ENCODE measurements at regions not wholly inside any gene's neighbourhood (a gene's known extent, or its start where the extent isn't known, plus 50 kb on each side); places are given as distances from the start of the nearest gene placed in this dataset.
A peak's percentile ranks its signal among the peaks of the same experiment; 100 is the strongest.

- H3K4me3 Mint-ChIP-seq = no peak overlapping the region
- no peaks in the 10 kb centered on the region for H3K36me3 Mint-ChIP-seq
- peaks cover 44 to 60% of the 10 kb centered on the region in 2 donors for H3K27me3 Mint-ChIP-seq
- ATAC-seq = no peak
- no peak for DNase-seq (ENCODE audit: low spot score)
- H3K27ac Mint-ChIP-seq = no peak overlapping the region
- peaks cover 0 to 2% of the 10 kb centered on the region in 2 donors for H3K4me1 Mint-ChIP-seq (ENCODE audit: low read depth in 2 of 2)
- no peaks in the 10 kb centered on the region for H3K9me3 Mint-ChIP-seq
Observed at GRCh38 chr17:34456121-34456520, 93.1 kb upstream of the CCL1 start.

- no peaks in the 10 kb centered on the region for H3K36me3 Mint-ChIP-seq
- ATAC-seq (no peak), DNase-seq (ENCODE audit: low spot score) (no peak)
- peaks cover 0 to 2% of the 10 kb centered on the region in 2 donors for H3K4me1 Mint-ChIP-seq (ENCODE audit: low read depth in 2 of 2)
- H3K27me3 Mint-ChIP-seq = peaks cover 51 to 68% of the 10 kb centered on the region in 2 donors
- H3K27ac Mint-ChIP-seq = no peak overlapping the region
- no peak overlapping the region for H3K4me3 Mint-ChIP-seq
- no peaks in the 10 kb centered on the region for H3K9me3 Mint-ChIP-seq
Observed at GRCh38 chr17:34452769-34453168, 89.7 kb upstream of the CCL1 start.

GRCh38 chr17:34451313-34451712 is 88.3 kb upstream of the CCL1 start:
- no peaks in the 10 kb centered on the region for H3K9me3 Mint-ChIP-seq
- H3K27ac Mint-ChIP-seq = no peak overlapping the region
- ATAC-seq = no peak
- no peak for DNase-seq (ENCODE audit: low spot score)
- H3K27me3 Mint-ChIP-seq = peaks cover 52 to 64% of the 10 kb centered on the region in 2 donors
- no peaks in the 10 kb centered on the region for H3K36me3 Mint-ChIP-seq
- H3K4me3 Mint-ChIP-seq = no peak overlapping the region
- peaks cover 0 to 2% of the 10 kb centered on the region in 2 donors for H3K4me1 Mint-ChIP-seq (ENCODE audit: low read depth in 2 of 2)

GRCh38 chr17:34447406-34447805 is 84.4 kb upstream of the CCL1 start:
- peaks cover 33 to 46% of the 10 kb centered on the region in 2 donors for H3K27me3 Mint-ChIP-seq
- no peaks in the 10 kb centered on the region for H3K4me1 Mint-ChIP-seq (ENCODE audit: low read depth in 2 of 2)
- no peak for DNase-seq (ENCODE audit: low spot score)
- no peaks in the 10 kb centered on the region for H3K9me3 Mint-ChIP-seq
- H3K4me3 Mint-ChIP-seq = no peak overlapping the region
- no peak overlapping the region for H3K27ac Mint-ChIP-seq
- no peak for ATAC-seq
- no peaks in the 10 kb centered on the region for H3K36me3 Mint-ChIP-seq

- DNase-seq (ENCODE audit: low spot score) (no peak), ATAC-seq (no peak)
- no peak overlapping the region for H3K27ac Mint-ChIP-seq
- H3K4me1 Mint-ChIP-seq (ENCODE audit: low read depth in 2 of 2) = no peaks in the 10 kb centered on the region
- no peaks in the 10 kb centered on the region for H3K9me3 Mint-ChIP-seq
- H3K4me3 Mint-ChIP-seq = no peak overlapping the region
- no peaks in the 10 kb centered on the region for H3K36me3 Mint-ChIP-seq
- H3K27me3 Mint-ChIP-seq = peaks cover 30 to 45% of the 10 kb centered on the region in 2 donors
Observed at GRCh38 chr17:34445101-34445500, 82.1 kb upstream of the CCL1 start.

GRCh38 chr17:34443619-34444469 is 80.8 kb upstream of the CCL1 start:
- Mint-ChIP-seq H3K27ac (no peak overlapping the region), H3K4me3 (no peak overlapping the region), H3K36me3 (no peaks in the 10 kb centered on the region), H3K9me3 (no peaks in the 10 kb centered on the region), H3K4me1 (ENCODE audit: low read depth in 2 of 2) (no peaks in the 10 kb centered on the region), H3K27me3 (peaks cover 26 to 37% of the 10 kb centered on the region in 2 donors)
- DNase-seq (ENCODE audit: low spot score) = no peak
- ATAC-seq = peak in 1 of 2 donors; percentile 5

GRCh38 chr17:34442387-34443111 is 79.5 kb upstream of the CCL1 start:
- no peaks in the 10 kb centered on the region for H3K9me3 Mint-ChIP-seq
- H3K36me3 Mint-ChIP-seq = no peaks in the 10 kb centered on the region
- H3K27me3 Mint-ChIP-seq = peaks cover 19 to 27% of the 10 kb centered on the region in 2 donors
- DNase-seq (ENCODE audit: low spot score) (no peak), ATAC-seq (no peak)
- H3K4me3 Mint-ChIP-seq = no peak overlapping the region
- H3K4me1 Mint-ChIP-seq (ENCODE audit: low read depth in 2 of 2) = no peaks in the 10 kb centered on the region
- H3K27ac Mint-ChIP-seq = no peak overlapping the region

GRCh38 chr17:34437188-34437587 is 74.2 kb upstream of the CCL1 start:
- no peaks in the 10 kb centered on the region for H3K9me3 Mint-ChIP-seq
- H3K4me1 Mint-ChIP-seq (ENCODE audit: low read depth in 2 of 2) = no peaks in the 10 kb centered on the region
- no peak overlapping the region for H3K4me3 Mint-ChIP-seq

GRCh38 chr17:34436607-34437006 is 73.6 kb upstream of the CCL1 start:
- no peaks in the 10 kb centered on the region for H3K36me3 Mint-ChIP-seq
- H3K4me3 Mint-ChIP-seq = no peak overlapping the region
- H3K27me3 Mint-ChIP-seq = peaks cover 16 to 36% of the 10 kb centered on the region in 2 donors
- H3K4me1 Mint-ChIP-seq (ENCODE audit: low read depth in 2 of 2) = no peaks in the 10 kb centered on the region
- H3K27ac Mint-ChIP-seq = no peak overlapping the region
- DNase-seq (ENCODE audit: low spot score) = no peak
- ATAC-seq = no peak
- no peaks in the 10 kb centered on the region for H3K9me3 Mint-ChIP-seq

More at GRCh38 chr17:34437188-34437587, 74.2 kb upstream of the CCL1 start:
- DNase-seq (ENCODE audit: low spot score) = no peak
- Mint-ChIP-seq H3K27me3 (peaks cover 13 to 32% of the 10 kb centered on the region in 2 donors), H3K27ac (no peak overlapping the region), H3K36me3 (no peaks in the 10 kb centered on the region)
- no peak for ATAC-seq

GRCh38 chr17:34435182-34435928 is 72.3 kb upstream of the CCL1 start:
- Mint-ChIP-seq H3K9me3 (no peaks in the 10 kb centered on the region), H3K27me3 (peaks cover 15 to 24% of the 10 kb centered on the region in 2 donors), H3K4me3 (no peak overlapping the region), H3K4me1 (ENCODE audit: low read depth in 2 of 2) (no peaks in the 10 kb centered on the region), H3K27ac (no peak overlapping the region), H3K36me3 (no peaks in the 10 kb centered on the region)
- no peak for ATAC-seq
- DNase-seq (ENCODE audit: low spot score) = no peak

GRCh38 chr17:34434052-34434451 is 71.0 kb upstream of the CCL1 start:
- H3K36me3 Mint-ChIP-seq = no peaks in the 10 kb centered on the region
- no peak for DNase-seq (ENCODE audit: low spot score)
- peaks cover 20 to 29% of the 10 kb centered on the region in 2 donors for H3K27me3 Mint-ChIP-seq
- H3K9me3 Mint-ChIP-seq = no peaks in the 10 kb centered on the region
- ATAC-seq = no peak
- no peaks in the 10 kb centered on the region for H3K4me1 Mint-ChIP-seq (ENCODE audit: low read depth in 2 of 2)
- H3K4me3 Mint-ChIP-seq = no peak overlapping the region
- no peak overlapping the region for H3K27ac Mint-ChIP-seq

- H3K27ac Mint-ChIP-seq = no peak overlapping the region
- ATAC-seq = no peak
- no peak overlapping the region for H3K4me3 Mint-ChIP-seq
- H3K4me1 Mint-ChIP-seq (ENCODE audit: low read depth in 2 of 2) = no peaks in the 10 kb centered on the region
- no peak for DNase-seq (ENCODE audit: low spot score)
- H3K9me3 Mint-ChIP-seq = no peaks in the 10 kb centered on the region
- no peaks in the 10 kb centered on the region for H3K36me3 Mint-ChIP-seq
- peaks cover 37 to 51% of the 10 kb centered on the region in 2 donors for H3K27me3 Mint-ChIP-seq
Observed at GRCh38 chr17:34424814-34425491, 61.9 kb upstream of the CCL1 start.

Data from natural killer cell treated with Interleukin-12 subunit alpha and Interleukin-12 subunit beta and Interleukin-15 and Interleukin-18, amount 100 ng/mL, for 72 hours (primary cell).